ENCODE measurements at regions not wholly inside any gene's neighbourhood (a gene's known extent, or its start where the extent isn't known, plus 50 kb on each side); places are given as distances from the start of the nearest gene placed in this dataset.
A peak's percentile ranks its signal among the peaks of the same experiment; 100 is the strongest.
"Not testable (repeated sequence)": the region's sequence is repeated elsewhere in the genome, so short reads cannot be mapped to it uniquely, and the experiment has no call there.

DNA sequence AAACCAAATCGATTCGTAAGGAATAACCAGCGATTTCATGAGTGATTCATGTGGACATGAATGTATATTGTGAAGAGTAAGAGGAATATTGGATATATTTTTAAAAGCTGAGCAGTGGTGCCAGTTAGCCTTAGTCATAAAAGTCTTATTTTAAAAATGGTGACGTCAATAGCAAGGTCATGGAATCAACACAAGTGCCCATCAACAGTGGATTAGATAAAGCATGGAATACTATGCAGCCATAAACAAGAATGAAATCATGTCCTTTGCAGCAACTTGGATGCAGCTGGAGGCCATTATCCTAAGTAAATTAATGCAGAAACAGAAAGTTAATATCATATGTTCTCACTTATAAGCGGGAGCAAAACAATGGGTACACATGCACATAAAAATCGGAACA lies 89.0 kb upstream of the STOX2 start:
- no peak for DNase-seq
- H3K23ac ChIP-seq (ENCODE audit: low read length), result no peak overlapping the region

DNA sequence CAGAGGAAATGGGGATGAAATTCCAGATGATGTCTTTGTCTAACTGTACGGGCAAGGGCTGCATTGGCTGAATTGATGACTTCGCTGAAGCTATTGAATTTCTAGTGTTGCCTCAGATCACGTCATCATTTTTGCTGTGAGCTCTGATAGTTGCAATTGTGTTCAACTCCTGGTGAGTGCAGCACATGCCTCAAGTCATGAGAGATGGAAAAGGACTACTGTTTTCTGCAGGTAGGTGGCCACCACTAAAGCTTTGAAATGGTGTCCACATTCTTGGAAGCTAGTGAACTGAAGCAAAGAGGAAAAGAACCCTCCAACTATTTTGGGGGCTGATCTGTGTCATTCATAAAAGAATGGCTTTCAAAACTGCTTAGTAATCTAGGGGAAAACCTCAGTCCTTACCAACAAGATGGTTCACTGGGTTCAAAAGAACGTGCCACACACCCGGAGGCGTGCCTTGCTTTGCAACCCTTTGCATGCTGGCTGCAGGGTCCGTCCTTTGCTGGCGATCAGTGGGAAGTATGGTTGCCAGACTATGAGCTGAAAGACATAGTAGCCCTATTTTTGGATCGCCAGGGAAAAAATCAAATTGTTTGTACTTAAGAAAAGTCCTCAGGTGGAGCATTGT lies 88.1 kb upstream of the STOX2 start:
- H3K27ac ChIP-seq (ENCODE audit: low read depth, low read length), result no peak overlapping the region
- H4K91ac ChIP-seq (ENCODE audit: low read depth, low read length), result no peak overlapping the region
- no peaks in the 10 kb centered on the region for H3K9me3 ChIP-seq (ENCODE audit: insufficient read depth, low read depth, low read length)
- no peak overlapping the region for H3K14ac ChIP-seq (ENCODE audit: low read length)
- no peaks in the 10 kb centered on the region for H3K36me3 ChIP-seq (ENCODE audit: control insufficient read depth in 1 of 2, insufficient read depth in 2 of 2, low read length in 2 of 2)
- no peak overlapping the region for H2AK5ac ChIP-seq (ENCODE audit: low read length)
- H4K8ac ChIP-seq (ENCODE audit: low read depth, low read length), result no peak overlapping the region
- H3K23ac ChIP-seq (ENCODE audit: low read length), result no peak overlapping the region
- no peak overlapping the region for H3K4me2 ChIP-seq (ENCODE audit: low read length)
- DNase-seq, result no peak
- no peak overlapping the region for H2BK12ac ChIP-seq (ENCODE audit: low read length)
- H2AFZ ChIP-seq (ENCODE audit: insufficient read depth, low read length, poor library complexity), result no peak overlapping the region
- no peak overlapping the region for H2BK5ac ChIP-seq (ENCODE audit: low read depth, low read length, poor library complexity)
- H2BK120ac ChIP-seq (ENCODE audit: insufficient read depth, low read length, poor library complexity), result no peak overlapping the region
- WGBS (ENCODE audit: extremely low coverage, insufficient coverage, insufficient read length), result no CpG with 5 or more reads among the region's 9 CpGs
- no peaks in the 10 kb centered on the region for H3K79me1 ChIP-seq (ENCODE audit: low read length)
- H3K79me2 ChIP-seq (ENCODE audit: control insufficient read depth, insufficient read depth, low read length, poor library complexity), result no peaks in the 10 kb centered on the region
- no peak overlapping the region for H3K9ac ChIP-seq (ENCODE audit: low read length)
- H3K4ac ChIP-seq (ENCODE audit: low read depth, low read length), result no peak overlapping the region
- H3K4me1 ChIP-seq (ENCODE audit: control insufficient read depth in 1 of 2, insufficient read depth in 2 of 2, low read length in 2 of 2), result no peaks in the 10 kb centered on the region
- no peaks in the 10 kb centered on the region for H3K27me3 ChIP-seq (ENCODE audit: insufficient read depth, low read length)
- no peak overlapping the region for H3K4me3 ChIP-seq (ENCODE audit: low read depth, low read length)
- H4K12ac ChIP-seq (ENCODE audit: low read depth, low read length), result no peak overlapping the region
- no peak overlapping the region for H3K18ac ChIP-seq (ENCODE audit: low read length)

More for the DNA sequence above, 89.0 kb upstream of the STOX2 start:
- Histone ChIP-seq H3K14ac (ENCODE audit: low read length) (no peak overlapping the region), H3K4ac (ENCODE audit: low read depth, low read length) (no peak overlapping the region), H2BK120ac (ENCODE audit: insufficient read depth, low read length, poor library complexity) (no peak overlapping the region), H3K9me3 (ENCODE audit: insufficient read depth, low read depth, low read length) (no peaks in the 10 kb centered on the region), H4K91ac (ENCODE audit: low read depth, low read length) (no peak overlapping the region), H3K4me3 (ENCODE audit: low read depth, low read length) (no peak overlapping the region), H4K12ac (ENCODE audit: low read depth, low read length) (no peak overlapping the region), H2AK5ac (ENCODE audit: low read length) (no peak overlapping the region), H2AFZ (ENCODE audit: insufficient read depth, low read length, poor library complexity) (no peak overlapping the region), H3K18ac (ENCODE audit: low read length) (no peak overlapping the region), H2BK5ac (ENCODE audit: low read depth, low read length, poor library complexity) (no peak overlapping the region), H3K9ac (ENCODE audit: low read length) (no peak overlapping the region), H3K4me2 (ENCODE audit: low read length) (no peak overlapping the region), H4K8ac (ENCODE audit: low read depth, low read length) (no peak overlapping the region), H3K79me1 (ENCODE audit: low read length) (no peaks in the 10 kb centered on the region), H3K79me2 (ENCODE audit: control insufficient read depth, insufficient read depth, low read length, poor library complexity) (no peaks in the 10 kb centered on the region), H3K36me3 (ENCODE audit: control insufficient read depth in 1 of 2, insufficient read depth in 2 of 2, low read length in 2 of 2) (no peaks in the 10 kb centered on the region), H3K27me3 (ENCODE audit: insufficient read depth, low read length) (no peaks in the 10 kb centered on the region), H3K27ac (ENCODE audit: low read depth, low read length) (no peak overlapping the region), H3K4me1 (ENCODE audit: control insufficient read depth in 1 of 2, insufficient read depth in 2 of 2, low read length in 2 of 2) (no peaks in the 10 kb centered on the region), H2BK12ac (ENCODE audit: low read length) (no peak overlapping the region)
- WGBS (ENCODE audit: extremely low coverage, insufficient coverage, insufficient read length), result 100% methylated on average over 1 of the region's 6 CpGs

DNA sequence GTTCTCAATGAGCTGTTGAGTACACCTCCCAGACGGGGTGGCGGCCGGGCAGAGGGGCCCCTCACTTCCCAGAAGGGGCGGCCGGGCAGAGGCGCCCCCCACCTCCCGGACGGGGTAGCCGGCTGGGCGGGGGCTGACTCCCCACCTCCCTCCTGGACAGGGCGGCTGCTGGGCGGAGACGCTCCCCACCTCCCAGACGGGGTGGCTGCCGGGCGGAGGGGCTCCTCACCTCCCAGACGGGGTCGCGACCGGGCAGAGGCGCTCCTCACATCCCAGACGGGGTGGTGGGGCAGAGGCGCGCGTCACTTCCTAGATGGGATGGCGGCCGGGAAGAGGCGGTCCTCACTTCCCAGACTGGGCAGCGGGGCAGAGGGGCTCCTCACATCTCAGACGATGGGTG lies 86.5 kb upstream of the STOX2 start:
- not testable (repeated sequence) for H3K79me1 ChIP-seq (ENCODE audit: low read length)

DNA sequence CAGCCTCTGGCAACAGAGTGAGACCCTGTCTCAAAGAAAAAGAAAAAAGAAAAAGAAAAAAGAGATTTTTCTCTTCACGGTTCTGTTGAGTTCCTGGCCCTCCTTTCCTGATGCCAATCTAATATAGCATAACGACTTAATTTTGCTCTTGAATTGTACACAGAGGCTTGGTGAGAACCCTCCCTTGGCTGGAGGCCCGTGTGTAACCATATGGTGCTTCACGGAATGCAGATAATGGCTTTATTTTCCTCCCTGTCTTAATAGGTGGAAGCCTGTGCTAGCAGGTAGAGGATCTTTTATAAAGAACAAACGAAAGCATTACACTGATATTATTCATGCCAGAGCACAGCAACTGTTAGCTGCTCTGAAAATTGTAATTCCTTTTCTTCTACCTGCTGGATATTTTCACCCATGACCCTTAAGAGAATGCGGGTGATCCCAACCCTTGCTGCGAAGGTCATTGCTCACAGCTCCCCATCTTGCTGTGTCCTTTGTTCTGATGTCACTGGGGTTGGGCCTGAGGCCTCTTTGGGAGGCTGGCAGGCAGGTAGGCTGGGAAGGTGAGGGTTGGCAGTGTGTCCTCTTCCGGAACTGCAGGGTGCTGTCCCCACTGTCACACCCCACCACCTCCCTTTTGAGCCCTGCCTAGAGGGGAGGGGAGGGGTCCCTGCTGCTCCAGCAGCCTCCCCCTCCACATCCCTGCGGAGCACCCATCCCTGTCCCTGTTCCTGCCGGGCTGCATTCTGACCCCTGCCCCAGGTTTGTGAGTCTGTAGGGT lies 83.8 kb upstream of the STOX2 start:
- no peaks in the 10 kb centered on the region for H3K79me2 ChIP-seq (ENCODE audit: control insufficient read depth, insufficient read depth, low read length, poor library complexity)
- H3K27me3 ChIP-seq (ENCODE audit: insufficient read depth, low read length), result no peaks in the 10 kb centered on the region
- no peaks in the 10 kb centered on the region for H3K79me1 ChIP-seq (ENCODE audit: low read length)
- no peak overlapping the region for H3K18ac ChIP-seq (ENCODE audit: low read length)
- no peak overlapping the region for H3K23ac ChIP-seq (ENCODE audit: low read length)
- no peak overlapping the region for H3K9ac ChIP-seq (ENCODE audit: low read length)
- no peak overlapping the region for H2AFZ ChIP-seq (ENCODE audit: insufficient read depth, low read length, poor library complexity)
- H3K4me2 ChIP-seq (ENCODE audit: low read length), result no peak overlapping the region
- no peak overlapping the region for H3K27ac ChIP-seq (ENCODE audit: low read depth, low read length)
- no peak overlapping the region for H2BK5ac ChIP-seq (ENCODE audit: low read depth, low read length, poor library complexity)
- H3K4me3 ChIP-seq (ENCODE audit: low read depth, low read length), result no peak overlapping the region
- H2BK12ac ChIP-seq (ENCODE audit: low read length), result peak overlapping the region; percentile 5
- no peak overlapping the region for H4K8ac ChIP-seq (ENCODE audit: low read depth, low read length)
- no CpG with 5 or more reads among the region's 10 CpGs for WGBS (ENCODE audit: extremely low coverage, insufficient coverage, insufficient read length)
- H3K36me3 ChIP-seq (ENCODE audit: control insufficient read depth in 1 of 2, insufficient read depth in 2 of 2, low read length in 2 of 2), result no peaks in the 10 kb centered on the region
- H2AK5ac ChIP-seq (ENCODE audit: low read length), result no peak overlapping the region
- H3K14ac ChIP-seq (ENCODE audit: low read length), result no peak overlapping the region
- DNase-seq, result no peak
- no peak overlapping the region for H4K91ac ChIP-seq (ENCODE audit: low read depth, low read length)
- H4K12ac ChIP-seq (ENCODE audit: low read depth, low read length), result no peak overlapping the region
- no peak overlapping the region for H3K4ac ChIP-seq (ENCODE audit: low read depth, low read length)
- H3K4me1 ChIP-seq (ENCODE audit: control insufficient read depth in 1 of 2, insufficient read depth in 2 of 2, low read length in 2 of 2), result no peaks in the 10 kb centered on the region
- H2BK120ac ChIP-seq (ENCODE audit: insufficient read depth, low read length, poor library complexity), result no peak overlapping the region
- H3K9me3 ChIP-seq (ENCODE audit: insufficient read depth, low read depth, low read length), result peaks cover 4% of the 10 kb centered on the region

More for the DNA sequence above, 86.5 kb upstream of the STOX2 start:
- not testable (repeated sequence) for H3K4me2 ChIP-seq (ENCODE audit: low read length); H3K4me3 ChIP-seq (ENCODE audit: low read depth, low read length); H3K36me3 ChIP-seq (ENCODE audit: control insufficient read depth in 1 of 2, insufficient read depth in 2 of 2, low read length in 2 of 2); H3K9me3 ChIP-seq (ENCODE audit: insufficient read depth, low read depth, low read length); H3K14ac ChIP-seq (ENCODE audit: low read length); H3K27ac ChIP-seq (ENCODE audit: low read depth, low read length); H4K12ac ChIP-seq (ENCODE audit: low read depth, low read length); H4K91ac ChIP-seq (ENCODE audit: low read depth, low read length); H3K23ac ChIP-seq (ENCODE audit: low read length); H2BK5ac ChIP-seq (ENCODE audit: low read depth, low read length, poor library complexity); DNase-seq; H3K79me2 ChIP-seq (ENCODE audit: control insufficient read depth, insufficient read depth, low read length, poor library complexity); H4K8ac ChIP-seq (ENCODE audit: low read depth, low read length); H3K18ac ChIP-seq (ENCODE audit: low read length); H3K27me3 ChIP-seq (ENCODE audit: insufficient read depth, low read length); H2BK120ac ChIP-seq (ENCODE audit: insufficient read depth, low read length, poor library complexity); H3K9ac ChIP-seq (ENCODE audit: low read length); H2AFZ ChIP-seq (ENCODE audit: insufficient read depth, low read length, poor library complexity); H3K4ac ChIP-seq (ENCODE audit: low read depth, low read length); H3K4me1 ChIP-seq (ENCODE audit: control insufficient read depth in 1 of 2, insufficient read depth in 2 of 2, low read length in 2 of 2); H2AK5ac ChIP-seq (ENCODE audit: low read length); H2BK12ac ChIP-seq (ENCODE audit: low read length)
- no CpG with 5 or more reads among the region's 30 CpGs for WGBS (ENCODE audit: extremely low coverage, insufficient coverage, insufficient read length)

Data from trophoblast cell (in vitro differentiated cells and primary cell).